HG03432 (cell line): ENCODE measurements at regions not wholly inside any gene's neighbourhood (a gene's known extent, or its start where the extent isn't known, plus 50 kb on each side); places are given as distances from the start of the nearest gene placed in this dataset.

Experiments
- ATAC-seq: cut with Tn5 transposase; IDR thresholded peaks from one replicate; pipeline ENCODE4 v1.9.1; 2021; ENCODE audit warnings: mild to moderate bottlenecking, moderate library complexity; ENCODE audit not compliant: unreplicated experiment

GRCh38 chr2:17262854-17263569 lies 255.2 kb downstream of the RAD51AP2 start:
- ATAC-seq = no peak

GRCh38 chr2:17259613-17260012 lies 258.6 kb downstream of the RAD51AP2 start:
- ATAC-seq = no peak

- no peak for ATAC-seq
Observed at GRCh38 chr2:17258861-17259260, 259.4 kb downstream of the RAD51AP2 start.

- ATAC-seq = peak; percentile 65
Observed at GRCh38 chr2:17257189-17257909, 260.9 kb downstream of the RAD51AP2 start.

- ATAC-seq = no peak
Observed at GRCh38 chr2:17255071-17255470, 263.2 kb downstream of the RAD51AP2 start.

GRCh38 chr2:17254421-17254820 lies 263.8 kb downstream of the RAD51AP2 start:
- no peak for ATAC-seq

GRCh38 chr2:17252258-17252657 lies 266.0 kb downstream of the RAD51AP2 start:
- no peak for ATAC-seq

GRCh38 chr2:17251171-17251570 lies 267.1 kb downstream of the RAD51AP2 start:
- no peak for ATAC-seq

GRCh38 chr2:17249249-17249648 lies 269.0 kb downstream of the RAD51AP2 start:
- no peak for ATAC-seq

GRCh38 chr2:17245906-17246305 lies 272.3 kb downstream of the RAD51AP2 start:
- no peak for ATAC-seq

- no peak for ATAC-seq
Observed at GRCh38 chr2:17242813-17243485, 275.3 kb downstream of the RAD51AP2 start.

- no peak for ATAC-seq
Observed at GRCh38 chr2:17239550-17239949, 278.7 kb downstream of the RAD51AP2 start.

- ATAC-seq = no peak
Observed at GRCh38 chr2:17235167-17235566, 283.1 kb downstream of the RAD51AP2 start.

- no peak for ATAC-seq
Observed at GRCh38 chr2:17232776-17233556, 285.3 kb downstream of the RAD51AP2 start.

GRCh38 chr2:17231394-17231965 lies 286.8 kb downstream of the RAD51AP2 start:
- ATAC-seq = no peak

GRCh38 chr2:17229414-17229813 lies 288.8 kb downstream of the RAD51AP2 start:
- no peak for ATAC-seq

- no peak for ATAC-seq
Observed at GRCh38 chr2:17228461-17228860, 289.8 kb downstream of the RAD51AP2 start.

GRCh38 chr2:17227856-17228255 lies 290.4 kb downstream of the RAD51AP2 start:
- ATAC-seq = no peak

- ATAC-seq = no peak
Observed at GRCh38 chr2:17226941-17227490, 291.2 kb downstream of the RAD51AP2 start.

GRCh38 chr2:17223211-17223610 lies 295.0 kb downstream of the RAD51AP2 start:
- no peak for ATAC-seq
